ENCODE measurements at regions not wholly inside any gene's neighbourhood (a gene's known extent, or its start where the extent isn't known, plus 50 kb on each side); places are given as distances from the start of the nearest gene placed in this dataset.

- Mint-ChIP-seq H3K4me1 (ENCODE audit: low read depth) (peaks cover 4% of the 10 kb centered on the region), H3K27me3 (ENCODE audit: low read depth) (no peaks in the 10 kb centered on the region), H3K9me3 (ENCODE audit: low read depth) (peaks cover 5% of the 10 kb centered on the region), H3K27ac (ENCODE audit: unreplicated experiment) (no peak overlapping the region), H3K4me3 (ENCODE audit: unreplicated experiment) (no peak overlapping the region), H3K36me3 (ENCODE audit: low read depth) (no peaks in the 10 kb centered on the region)
- DNase-seq (ENCODE audit: low spot score) = no peak
- TF ChIP-seq CTCF (IDR thresholded peaks at IDR 0.05) = no peak
Measured at GRCh38 chr3:106792716-106793115, 584.5 kb upstream of the CCDC54 start.

GRCh38 chr3:106794442-106794841 lies 582.8 kb upstream of the CCDC54 start:
- no peaks in the 10 kb centered on the region for H3K27me3 Mint-ChIP-seq (ENCODE audit: low read depth)
- H3K4me1 Mint-ChIP-seq (ENCODE audit: low read depth) = peaks cover 4% of the 10 kb centered on the region
- no peak for DNase-seq (ENCODE audit: low spot score)
- H3K9me3 Mint-ChIP-seq (ENCODE audit: low read depth) = peaks cover 5% of the 10 kb centered on the region
- no peak for TF ChIP-seq CTCF (IDR thresholded peaks at IDR 0.05)
- H3K36me3 Mint-ChIP-seq (ENCODE audit: low read depth) = no peaks in the 10 kb centered on the region
- no peak overlapping the region for H3K27ac Mint-ChIP-seq (ENCODE audit: unreplicated experiment)
- no peak overlapping the region for H3K4me3 Mint-ChIP-seq (ENCODE audit: unreplicated experiment)

GRCh38 chr3:106795553-106795952 lies 581.7 kb upstream of the CCDC54 start:
- Mint-ChIP-seq H3K27ac (ENCODE audit: unreplicated experiment) (no peak overlapping the region), H3K4me1 (ENCODE audit: low read depth) (peaks cover 4% of the 10 kb centered on the region), H3K9me3 (ENCODE audit: low read depth) (peaks cover 5% of the 10 kb centered on the region), H3K27me3 (ENCODE audit: low read depth) (no peaks in the 10 kb centered on the region), H3K36me3 (ENCODE audit: low read depth) (no peaks in the 10 kb centered on the region), H3K4me3 (ENCODE audit: unreplicated experiment) (no peak overlapping the region)
- TF ChIP-seq CTCF (IDR thresholded peaks at IDR 0.05) = no peak
- DNase-seq (ENCODE audit: low spot score) = no peak

- H3K27me3 Mint-ChIP-seq (ENCODE audit: low read depth) = no peaks in the 10 kb centered on the region
- no peak overlapping the region for H3K4me3 Mint-ChIP-seq (ENCODE audit: unreplicated experiment)
- no peak overlapping the region for H3K27ac Mint-ChIP-seq (ENCODE audit: unreplicated experiment)
- no peak for TF ChIP-seq CTCF (IDR thresholded peaks at IDR 0.05)
- peaks cover 4% of the 10 kb centered on the region for H3K4me1 Mint-ChIP-seq (ENCODE audit: low read depth)
- no peaks in the 10 kb centered on the region for H3K36me3 Mint-ChIP-seq (ENCODE audit: low read depth)
- DNase-seq (ENCODE audit: low spot score) = no peak
- peaks cover 5% of the 10 kb centered on the region for H3K9me3 Mint-ChIP-seq (ENCODE audit: low read depth)
Measured at GRCh38 chr3:106797461-106797860, 579.8 kb upstream of the CCDC54 start.

- H3K9me3 Mint-ChIP-seq (ENCODE audit: low read depth) = no peaks in the 10 kb centered on the region
- no peaks in the 10 kb centered on the region for H3K36me3 Mint-ChIP-seq (ENCODE audit: low read depth)
- no peaks in the 10 kb centered on the region for H3K27me3 Mint-ChIP-seq (ENCODE audit: low read depth)
- H3K4me1 Mint-ChIP-seq (ENCODE audit: low read depth) = peaks cover 26% of the 10 kb centered on the region
- no peak overlapping the region for H3K4me3 Mint-ChIP-seq (ENCODE audit: unreplicated experiment)
- DNase-seq (ENCODE audit: low spot score) = no peak
- H3K27ac Mint-ChIP-seq (ENCODE audit: unreplicated experiment) = no peak overlapping the region
- TF ChIP-seq CTCF (IDR thresholded peaks at IDR 0.05) = no peak
Measured at GRCh38 chr3:106805625-106806024, 571.6 kb upstream of the CCDC54 start.

All from chondrocyte (in vitro differentiated cells).